ENCODE measurements at regions not wholly inside any gene's neighbourhood (a gene's known extent, or its start where the extent isn't known, plus 50 kb on each side); places are given as distances from the start of the nearest gene placed in this dataset.

- DNase-seq (ENCODE audit: low spot score): no peak
Measured at GRCh38 chr17:79314617-79315357, 240.2 kb downstream of the ENGASE start.

GRCh38 chr17:79311373-79311772 is 236.7 kb downstream of the ENGASE start:
- no peak for DNase-seq (ENCODE audit: low spot score)

GRCh38 chr17:79306424-79307318 is 232.0 kb downstream of the ENGASE start:
- no peak for DNase-seq (ENCODE audit: low spot score)

GRCh38 chr17:79305768-79306423 is 231.3 kb downstream of the ENGASE start:
- DNase-seq (ENCODE audit: low spot score): no peak

GRCh38 chr17:79305376-79305767 is 230.7 kb downstream of the ENGASE start:
- DNase-seq (ENCODE audit: low spot score): no peak

GRCh38 chr17:79304884-79305283 is 230.3 kb downstream of the ENGASE start:
- DNase-seq (ENCODE audit: low spot score): no peak

- no peak for DNase-seq (ENCODE audit: low spot score)
Measured at GRCh38 chr17:79303641-79304205, 229.1 kb downstream of the ENGASE start.

GRCh38 chr17:79301469-79301868 is 226.8 kb downstream of the ENGASE start:
- no peak for DNase-seq (ENCODE audit: low spot score)

- no peak for DNase-seq (ENCODE audit: low spot score)
Measured at GRCh38 chr17:79299349-79299748, 224.7 kb downstream of the ENGASE start.

- DNase-seq (ENCODE audit: low spot score): no peak
Measured at GRCh38 chr17:79298799-79299198, 224.2 kb downstream of the ENGASE start.

GRCh38 chr17:79296243-79296642 is 221.6 kb downstream of the ENGASE start:
- no peak for DNase-seq (ENCODE audit: low spot score)

GRCh38 chr17:79295307-79295706 is 220.7 kb downstream of the ENGASE start:
- no peak for DNase-seq (ENCODE audit: low spot score)

GRCh38 chr17:79294459-79295071 is 219.9 kb downstream of the ENGASE start:
- no peak for DNase-seq (ENCODE audit: low spot score)

GRCh38 chr17:79292501-79292900 is 217.9 kb downstream of the ENGASE start:
- no peak for DNase-seq (ENCODE audit: low spot score)

- DNase-seq (ENCODE audit: low spot score): no peak
Measured at GRCh38 chr17:79291391-79291790, 216.8 kb downstream of the ENGASE start.

GRCh38 chr17:79290726-79291125 is 216.1 kb downstream of the ENGASE start:
- DNase-seq (ENCODE audit: low spot score): no peak

GRCh38 chr17:79288950-79289349 is 214.3 kb downstream of the ENGASE start:
- no peak for DNase-seq (ENCODE audit: low spot score)

GRCh38 chr17:79286440-79286839 is 211.8 kb downstream of the ENGASE start:
- no peak for DNase-seq (ENCODE audit: low spot score)

GRCh38 chr17:79285973-79286372 is 211.3 kb downstream of the ENGASE start:
- no peak for DNase-seq (ENCODE audit: low spot score)

- no peak for DNase-seq (ENCODE audit: low spot score)
Measured at GRCh38 chr17:79282294-79282693, 207.7 kb downstream of the ENGASE start.

- no peak for DNase-seq (ENCODE audit: low spot score)
Measured at GRCh38 chr17:79281803-79282202, 207.2 kb downstream of the ENGASE start.
